Mucosa of descending colon (tissue), 3 donors: ENCODE measurements at regions not wholly inside any gene's neighbourhood (a gene's known extent, or its start where the extent isn't known, plus 50 kb on each side); places are given as distances from the start of the nearest gene placed in this dataset.
"Not testable (repeated sequence)": the region's sequence is repeated elsewhere in the genome, so short reads cannot be mapped to it uniquely, and the experiment has no call there.

Source experiments
- ATAC-seq: fragments of 200-7000 bp; cut with Tn5 transposase; one replicate; pipeline ENCODE4 v1.9.1; 2020; ENCODE audit warnings: mild to moderate bottlenecking, moderate library complexity
- DNase-seq, 3 donors: peaks; one replicate each; pipeline ENCODE4 v3.0.0-alpha.2; 2020
- H3K36me3 ChIP-seq: fragments of 200-600 bp; one replicate; pipeline ENCODE4 v1.8.0; 2021; ENCODE audit warnings: low read depth, mild to moderate bottlenecking
- H3K4me1 ChIP-seq: fragments of 200-600 bp; one replicate; pipeline ENCODE4 v1.8.0; 2021; ENCODE audit warnings: low read depth, mild to moderate bottlenecking
- H3K4me3 ChIP-seq: fragments of 200-600 bp; one replicate; pipeline ENCODE4 v1.8.0; 2021; ENCODE audit warnings: mild to moderate bottlenecking
- H3K9me3 ChIP-seq: fragments of 200-600 bp; one replicate; pipeline ENCODE4 v1.8.0; 2021; ENCODE audit warnings: mild to moderate bottlenecking
- intact Hi-C, 2 donors: fragments of 100-400 bp; cut with DNase I in 1 of 2; cut with micrococcal nuclease in 1 of 2; formaldehyde crosslinking; loops; one replicate each; pipeline versions ENCODE4 v1.11.0 to v1.11.1; 2022; cut with DNase I, micrococcal nuclease
- TF ChIP-seq, protein P1 (sequence below): fragments of 200-600 bp; IDR thresholded peaks from one replicate; pipeline ENCODE4 v1.8.0; 2022; ENCODE audit warnings: antibody characterized with exemption, mild to moderate bottlenecking
- donor health status: DM: no; HTN: no; CAD: no; lungs with moderate emphysema.
- donor health status: DM: no; HTN: no; CAD: no.
- donor health status: DM: no; HTN: yes; CAD: no.

DNA sequence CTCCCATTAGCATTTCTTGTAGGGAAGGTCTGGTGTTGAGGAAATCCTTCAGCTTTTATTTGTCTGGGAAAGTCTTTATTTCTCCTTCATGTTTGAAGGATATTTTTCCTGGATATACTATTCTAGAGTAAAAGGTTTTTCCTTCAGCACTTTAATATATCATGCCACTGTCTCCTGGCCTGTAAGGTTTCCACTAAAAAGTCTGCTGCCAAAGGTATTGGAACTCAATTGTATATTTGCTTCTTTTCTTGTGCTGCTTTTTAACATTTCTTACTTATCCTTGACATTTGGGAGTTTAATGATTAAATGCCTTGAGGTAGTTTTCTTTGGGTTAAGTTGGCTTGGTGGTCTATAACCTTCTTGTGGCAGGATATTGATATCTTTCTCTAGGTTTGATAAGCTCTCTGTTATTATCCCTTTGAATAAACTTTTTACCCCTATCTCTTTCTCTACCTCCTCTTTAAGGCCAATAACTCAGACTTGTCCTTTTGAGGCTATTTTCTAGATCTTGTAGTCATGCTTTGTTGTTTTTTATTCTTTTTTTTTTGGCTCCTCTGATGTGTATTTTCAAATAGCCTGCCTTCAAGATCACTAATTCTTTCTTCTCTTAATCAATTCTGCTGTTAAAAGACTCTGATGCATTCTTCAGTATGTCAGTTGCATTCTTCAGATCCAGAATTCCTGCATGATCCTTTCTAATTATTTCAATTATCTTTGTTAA is 225.0 kb upstream of the ZNF217 start:
- no peaks in the 10 kb centered on the region for H3K4me1 ChIP-seq
- no peak for ATAC-seq
- intact Hi-C loops = no loop called here
- H3K9me3 ChIP-seq = no peaks in the 10 kb centered on the region
- no peaks in the 10 kb centered on the region for H3K36me3 ChIP-seq
- no peak overlapping the region for H3K4me3 ChIP-seq
- DNase-seq = no peak
- TF ChIP-seq, protein P1, sequence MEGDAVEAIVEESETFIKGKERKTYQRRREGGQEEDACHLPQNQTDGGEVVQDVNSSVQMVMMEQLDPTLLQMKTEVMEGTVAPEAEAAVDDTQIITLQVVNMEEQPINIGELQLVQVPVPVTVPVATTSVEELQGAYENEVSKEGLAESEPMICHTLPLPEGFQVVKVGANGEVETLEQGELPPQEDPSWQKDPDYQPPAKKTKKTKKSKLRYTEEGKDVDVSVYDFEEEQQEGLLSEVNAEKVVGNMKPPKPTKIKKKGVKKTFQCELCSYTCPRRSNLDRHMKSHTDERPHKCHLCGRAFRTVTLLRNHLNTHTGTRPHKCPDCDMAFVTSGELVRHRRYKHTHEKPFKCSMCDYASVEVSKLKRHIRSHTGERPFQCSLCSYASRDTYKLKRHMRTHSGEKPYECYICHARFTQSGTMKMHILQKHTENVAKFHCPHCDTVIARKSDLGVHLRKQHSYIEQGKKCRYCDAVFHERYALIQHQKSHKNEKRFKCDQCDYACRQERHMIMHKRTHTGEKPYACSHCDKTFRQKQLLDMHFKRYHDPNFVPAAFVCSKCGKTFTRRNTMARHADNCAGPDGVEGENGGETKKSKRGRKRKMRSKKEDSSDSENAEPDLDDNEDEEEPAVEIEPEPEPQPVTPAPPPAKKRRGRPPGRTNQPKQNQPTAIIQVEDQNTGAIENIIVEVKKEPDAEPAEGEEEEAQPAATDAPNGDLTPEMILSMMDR = no peak

DNA sequence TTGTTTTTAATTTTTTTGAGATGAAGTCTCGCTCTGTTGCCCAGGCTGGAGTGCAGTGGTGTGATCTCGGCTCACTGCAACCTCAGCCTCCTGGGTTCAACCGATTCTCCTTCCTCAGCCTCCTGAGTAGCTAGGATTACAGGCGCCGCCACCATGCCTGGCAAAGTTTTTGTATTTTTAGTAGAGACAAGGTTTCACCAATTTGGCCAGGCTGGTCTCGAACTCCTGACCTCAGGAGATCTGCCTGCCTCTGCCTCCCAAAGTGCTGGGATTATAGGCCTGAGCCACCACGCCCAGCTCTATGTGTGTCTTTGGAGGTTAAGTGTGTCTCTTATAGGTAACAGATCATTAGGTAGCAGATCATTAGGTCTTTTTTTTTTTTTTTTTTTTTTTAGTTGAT is 223.9 kb upstream of the ZNF217 start:
- DNase-seq = peak in 1 of 3 donors; percentile 7
- H3K36me3 ChIP-seq, H3K4me1 ChIP-seq, H3K9me3 ChIP-seq, H3K4me3 ChIP-seq, ATAC-seq, intact Hi-C loops: not testable (repeated sequence)

DNA sequence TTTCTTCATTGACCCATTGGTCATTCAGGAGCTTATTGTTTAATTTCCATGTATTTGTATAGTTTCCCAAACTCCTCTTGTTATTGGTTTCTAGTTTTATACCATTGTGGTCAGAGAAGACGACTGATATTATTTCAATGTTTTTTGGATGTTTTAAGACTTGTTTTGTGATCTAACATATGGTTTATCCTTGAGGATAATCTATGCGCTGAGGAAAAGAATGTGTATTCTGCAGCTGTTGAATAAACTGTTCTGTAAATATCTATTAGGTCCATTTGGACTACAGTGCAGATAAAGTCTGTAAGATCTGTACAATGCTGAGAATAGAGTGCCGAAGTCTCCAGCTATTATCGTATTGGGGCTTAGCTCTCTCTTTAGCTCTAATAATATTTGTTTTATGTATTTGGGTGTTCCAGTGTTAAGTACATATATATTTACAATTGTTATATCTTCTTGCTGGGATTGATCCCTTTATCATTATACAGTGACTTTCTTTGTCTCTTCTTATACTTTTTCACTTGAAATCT is 223.3 kb upstream of the ZNF217 start:
- no peaks in the 10 kb centered on the region for H3K4me1 ChIP-seq
- DNase-seq (no peak), ATAC-seq (no peak)
- no peaks in the 10 kb centered on the region for H3K36me3 ChIP-seq
- intact Hi-C loops = no loop called here
- TF ChIP-seq, protein P1 = no peak
- no peaks in the 10 kb centered on the region for H3K9me3 ChIP-seq
- H3K4me3 ChIP-seq = no peak overlapping the region

DNA sequence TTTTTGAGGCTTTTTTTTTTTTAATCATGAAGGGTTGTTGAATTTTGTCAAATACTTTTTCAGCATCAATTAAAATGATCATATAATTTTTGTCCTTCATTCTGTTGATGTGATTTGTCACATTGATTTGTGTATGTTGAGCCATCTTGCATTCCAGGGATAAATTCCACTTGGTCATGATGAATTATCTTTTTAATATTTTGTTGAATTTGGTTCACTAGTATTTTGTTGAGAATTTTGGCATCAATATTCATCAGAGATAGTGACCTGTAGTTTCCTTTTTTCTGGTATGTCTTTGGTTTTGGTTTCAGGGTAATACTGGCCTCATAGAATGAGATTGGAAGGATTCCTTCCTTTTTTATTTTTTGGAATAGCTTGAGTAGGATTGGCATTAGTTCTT is 221.9 kb upstream of the ZNF217 start:
- DNase-seq (no peak), ATAC-seq (no peak)
- TF ChIP-seq, protein P1 = no peak
- Histone ChIP-seq H3K4me1 (no peaks in the 10 kb centered on the region), H3K9me3 (no peaks in the 10 kb centered on the region), H3K4me3 (no peak overlapping the region), H3K36me3 (no peaks in the 10 kb centered on the region)
- intact Hi-C loops = no loop called here

DNA sequence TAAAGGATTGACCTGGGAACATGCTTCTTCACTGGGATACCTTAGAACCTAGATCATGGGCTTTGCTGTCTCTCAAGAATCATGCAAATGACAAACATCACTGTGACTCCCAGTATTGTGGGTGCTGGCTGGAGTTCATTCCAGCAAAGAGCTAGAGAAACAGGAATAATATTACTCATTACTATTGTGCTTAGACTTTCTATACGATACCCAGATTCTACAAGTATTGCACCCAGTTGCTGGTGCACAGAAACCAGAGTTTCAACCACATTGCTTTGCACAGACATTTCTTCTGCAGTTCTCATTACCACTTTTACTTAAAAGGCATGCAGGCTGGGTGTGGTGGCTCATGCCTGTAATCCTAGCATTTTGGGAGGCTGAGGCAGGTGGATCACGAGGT is 220.4 kb upstream of the ZNF217 start:
- H3K4me1 ChIP-seq = peaks cover 6% of the 10 kb centered on the region
- DNase-seq (no peak), ATAC-seq (no peak)
- TF ChIP-seq, protein P1 = no peak
- no peaks in the 10 kb centered on the region for H3K9me3 ChIP-seq
- intact Hi-C loops = no loop called here
- H3K36me3 ChIP-seq = no peaks in the 10 kb centered on the region
- H3K4me3 ChIP-seq = no peak overlapping the region

DNA sequence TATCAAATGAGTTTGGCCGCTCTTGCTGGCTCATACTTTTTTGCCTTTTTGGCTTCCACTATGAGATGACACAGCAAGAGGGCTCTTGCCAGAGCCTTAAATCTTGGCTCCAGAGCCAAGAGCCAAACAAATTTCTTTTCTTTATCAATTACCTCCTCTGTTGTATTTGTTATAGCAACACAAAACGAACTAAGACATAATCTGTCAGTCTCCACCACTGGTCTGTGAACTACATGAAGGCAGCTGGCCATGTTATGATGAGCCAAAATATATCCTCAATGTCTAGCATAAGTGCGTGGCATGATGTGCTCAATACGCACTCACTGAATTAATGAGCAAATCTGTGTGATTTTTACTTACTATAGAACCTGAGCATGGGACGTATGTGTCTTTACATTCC is 220.0 kb upstream of the ZNF217 start:
- Histone ChIP-seq H3K4me1 (peaks cover 6% of the 10 kb centered on the region), H3K9me3 (no peaks in the 10 kb centered on the region), H3K4me3 (no peak overlapping the region), H3K36me3 (no peaks in the 10 kb centered on the region)
- intact Hi-C loops = no loop called here
- no peak for DNase-seq
- TF ChIP-seq, protein P1 = no peak
- no peak for ATAC-seq
